ENCODE measurements at regions not wholly inside any gene's neighbourhood (a gene's known extent, or its start where the extent isn't known, plus 50 kb on each side); places are given as distances from the start of the nearest gene placed in this dataset.

DNA sequence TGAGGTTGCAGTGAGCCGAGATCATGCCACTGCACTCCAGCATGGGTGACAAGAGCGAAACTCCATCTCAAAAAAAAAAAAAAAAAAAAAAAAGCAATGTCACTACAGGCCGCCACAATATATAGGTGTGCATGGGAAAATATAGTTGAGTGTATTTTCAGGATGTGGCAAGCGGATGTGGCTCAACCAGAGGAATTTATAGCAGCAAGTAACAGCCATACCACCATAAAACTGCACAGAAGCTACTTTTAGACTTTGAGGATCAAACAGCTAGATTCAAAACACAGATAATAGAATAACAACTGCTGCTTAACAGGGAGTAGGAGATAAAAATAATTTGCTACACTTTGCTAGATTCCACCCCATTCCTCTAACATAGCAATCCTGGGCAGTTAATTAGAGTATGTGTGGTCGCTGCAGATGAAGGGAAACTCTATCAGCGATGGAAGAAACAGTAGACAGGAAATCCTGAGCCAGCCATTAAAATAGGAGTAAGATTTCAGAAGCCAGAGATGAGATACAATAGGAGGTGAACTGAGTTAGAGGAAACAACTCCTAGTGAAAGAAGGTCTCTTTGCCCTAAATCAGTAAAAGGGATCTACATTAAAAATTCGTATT lies 318.7 kb upstream of the STT3B start:
- ChIA-PET CTCF (interaction anchor here (1.1 to 1.2 kb wide), 2 partner anchors 40 to 163 kb away, joined by 3 read pairs; no protein-coding TSS in a partner anchor), POLR2A (no interaction called here)
- intact Hi-C loops (cut with micrococcal nuclease): loop anchor here (2.0 kb wide), 1 partner anchor 51 kb away; no protein-coding TSS in a partner anchor

DNA sequence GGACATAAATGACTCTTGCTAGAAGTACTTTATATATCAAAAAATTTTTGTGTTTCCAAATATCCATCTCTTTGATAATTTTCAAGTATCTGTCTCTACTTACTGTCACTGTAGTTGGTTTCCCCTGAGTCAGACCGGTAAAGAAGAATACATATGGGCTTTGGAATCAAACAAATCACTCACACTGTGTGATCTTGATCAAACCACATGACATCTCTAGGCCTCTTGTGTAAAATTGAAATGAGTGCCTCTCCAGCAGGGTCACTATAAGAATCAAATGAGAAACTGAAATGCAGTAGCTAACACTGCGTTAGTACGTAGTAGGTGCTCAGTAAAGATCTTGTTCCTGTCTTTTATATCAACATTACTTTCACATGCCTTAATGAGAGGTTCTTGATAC lies 314.6 kb upstream of the STT3B start:
- BruUV-seq (replicated peaks): no TSS peak
- no peak overlapping the region for H3K9ac ChIP-seq (replicated peaks; ENCODE audit: extremely low read depth, insufficient read depth, low read length)
- no peak overlapping the region for H3K27ac ChIP-seq (ENCODE audit: insufficient read depth, low read depth, low read length)
- H3K79me2 ChIP-seq (ENCODE audit: control insufficient read depth, insufficient read depth, low read length): no peaks in the 10 kb centered on the region
- POLR2A ChIA-PET: no interaction called here
- H4K20me1 ChIP-seq (replicated peaks; ENCODE audit: control insufficient read depth, extremely low read depth, insufficient read depth, low read length): no peaks in the 10 kb centered on the region
- DNase-seq (ENCODE audit: low read depth, low spot score): no peak
- no peak overlapping the region for H3K4me3 ChIP-seq (replicated peaks in 1 of 3; ENCODE audit: insufficient read depth in 1 of 3, low read depth in 1 of 3, low read length in 3 of 3)
- dilution Hi-C loops (cut with MboI; ENCODE audit: extremely low pct_ligation_motif_present, low sequenced_read_pairs) (no loop called here), intact Hi-C loops (cut with micrococcal nuclease) (no loop called here)
- H3K27me3 ChIP-seq (ENCODE audit: control insufficient read depth in 2 of 2, insufficient read depth in 2 of 2, low read length in 2 of 2): no peaks in the 10 kb centered on the region
- no peaks in the 10 kb centered on the region for H3K9me3 ChIP-seq (replicated peaks; ENCODE audit: control insufficient read depth, insufficient read depth, low read length)
- no peak for FAIRE-seq
- H3K4me2 ChIP-seq (ENCODE audit: insufficient read depth, low read length): no peak overlapping the region
- H2AFZ ChIP-seq (ENCODE audit: low read depth, low read length): no peak overlapping the region
- no peaks in the 10 kb centered on the region for H3K9me1 ChIP-seq (replicated peaks; ENCODE audit: control insufficient read depth, extremely low read depth, insufficient read depth, low read length)
- TF ChIP-seq POLR2A (IDR thresholded peaks at IDR 0.05; ENCODE audit: low read depth, low read length) (no peak), GATA2 (IDR thresholded peaks at IDR 0.05; ENCODE audit: insufficient read depth, insufficient read length, low read depth, low read length) (no peak), MYC (IDR thresholded peaks at IDR 0.05; ENCODE audit: low read depth, low read length) (no peak), FOS (IDR thresholded peaks at IDR 0.05; ENCODE audit: borderline replicate concordance, insufficient read depth, low read length) (no peak), JUN (IDR thresholded peaks at IDR 0.05; ENCODE audit: borderline replicate concordance, insufficient read depth, insufficient read length, low read depth) (no peak), POLR2AphosphoS5 (IDR thresholded peaks at IDR 0.05; ENCODE audit: insufficient read depth, low read depth, low read length) (no peak), EZH2 (IDR thresholded peaks at IDR 0.05; ENCODE audit: borderline replicate concordance, low read depth, low read length, severe bottlenecking) (no peak)
- TF ChIP-seq, protein P1, sequence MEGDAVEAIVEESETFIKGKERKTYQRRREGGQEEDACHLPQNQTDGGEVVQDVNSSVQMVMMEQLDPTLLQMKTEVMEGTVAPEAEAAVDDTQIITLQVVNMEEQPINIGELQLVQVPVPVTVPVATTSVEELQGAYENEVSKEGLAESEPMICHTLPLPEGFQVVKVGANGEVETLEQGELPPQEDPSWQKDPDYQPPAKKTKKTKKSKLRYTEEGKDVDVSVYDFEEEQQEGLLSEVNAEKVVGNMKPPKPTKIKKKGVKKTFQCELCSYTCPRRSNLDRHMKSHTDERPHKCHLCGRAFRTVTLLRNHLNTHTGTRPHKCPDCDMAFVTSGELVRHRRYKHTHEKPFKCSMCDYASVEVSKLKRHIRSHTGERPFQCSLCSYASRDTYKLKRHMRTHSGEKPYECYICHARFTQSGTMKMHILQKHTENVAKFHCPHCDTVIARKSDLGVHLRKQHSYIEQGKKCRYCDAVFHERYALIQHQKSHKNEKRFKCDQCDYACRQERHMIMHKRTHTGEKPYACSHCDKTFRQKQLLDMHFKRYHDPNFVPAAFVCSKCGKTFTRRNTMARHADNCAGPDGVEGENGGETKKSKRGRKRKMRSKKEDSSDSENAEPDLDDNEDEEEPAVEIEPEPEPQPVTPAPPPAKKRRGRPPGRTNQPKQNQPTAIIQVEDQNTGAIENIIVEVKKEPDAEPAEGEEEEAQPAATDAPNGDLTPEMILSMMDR (IDR thresholded peaks at IDR 0.05; ENCODE audit: extremely low read depth in 1 of 2, insufficient read depth in 1 of 2, low read depth in 1 of 2, low read length in 2 of 2): no peak
- TF ChIP-seq, protein P2, sequence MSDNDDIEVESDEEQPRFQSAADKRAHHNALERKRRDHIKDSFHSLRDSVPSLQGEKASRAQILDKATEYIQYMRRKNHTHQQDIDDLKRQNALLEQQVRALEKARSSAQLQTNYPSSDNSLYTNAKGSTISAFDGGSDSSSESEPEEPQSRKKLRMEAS (IDR thresholded peaks at IDR 0.05; ENCODE audit: insufficient read depth, insufficient read length): no peak
- no peaks in the 10 kb centered on the region for H3K36me3 ChIP-seq (ENCODE audit: control insufficient read depth in 2 of 2, extremely low read depth in 1 of 2, insufficient read depth in 2 of 2, low read length in 2 of 2)
- peaks cover 8% of the 10 kb centered on the region for H3K4me1 ChIP-seq (ENCODE audit: control insufficient read depth, extremely low read depth, insufficient read depth, low read length)
- CTCF ChIA-PET: no interaction called here

More for the DNA sequence above, 318.7 kb upstream of the STT3B start:
- FAIRE-seq (no peak), DNase-seq (ENCODE audit: low read depth, low spot score) (peak; percentile 46)
- TF ChIP-seq FOS (IDR thresholded peaks at IDR 0.05; ENCODE audit: borderline replicate concordance, insufficient read depth, low read length) (no peak), GATA2 (IDR thresholded peaks at IDR 0.05; ENCODE audit: insufficient read depth, insufficient read length, low read depth, low read length) (peak; percentile 40)
- Histone ChIP-seq H3K9me3 (replicated peaks; ENCODE audit: control insufficient read depth, insufficient read depth, low read length) (no peaks in the 10 kb centered on the region), H3K4me3 (replicated peaks in 1 of 3; ENCODE audit: insufficient read depth in 1 of 3, low read depth in 1 of 3, low read length in 3 of 3) (no peak overlapping the region), H3K36me3 (ENCODE audit: control insufficient read depth in 2 of 2, extremely low read depth in 1 of 2, insufficient read depth in 2 of 2, low read length in 2 of 2) (no peaks in the 10 kb centered on the region), H3K27ac (ENCODE audit: insufficient read depth, low read depth, low read length) (no peak overlapping the region), H3K9ac (replicated peaks; ENCODE audit: extremely low read depth, insufficient read depth, low read length) (no peak overlapping the region), H3K4me2 (ENCODE audit: insufficient read depth, low read length) (peak overlapping the region; percentile 50), H4K20me1 (replicated peaks; ENCODE audit: control insufficient read depth, extremely low read depth, insufficient read depth, low read length) (no peaks in the 10 kb centered on the region), H3K9me1 (replicated peaks; ENCODE audit: control insufficient read depth, extremely low read depth, insufficient read depth, low read length) (no peaks in the 10 kb centered on the region), H3K79me2 (ENCODE audit: control insufficient read depth, insufficient read depth, low read length) (no peaks in the 10 kb centered on the region), H3K27me3 (ENCODE audit: control insufficient read depth in 2 of 2, insufficient read depth in 2 of 2, low read length in 2 of 2) (no peaks in the 10 kb centered on the region), H3K4me1 (ENCODE audit: control insufficient read depth, extremely low read depth, insufficient read depth, low read length) (peaks cover 12% of the 10 kb centered on the region), H2AFZ (ENCODE audit: low read depth, low read length) (peak overlapping the region; percentile 58)
- dilution Hi-C loops (cut with MboI; ENCODE audit: extremely low pct_ligation_motif_present, low sequenced_read_pairs): no loop called here
- no TSS peak for BruUV-seq (replicated peaks)

Measured in endothelial cell of umbilical vein (primary cell).